Heart left ventricle (tissue), 16 donors: ENCODE measurements at regions not wholly inside any gene's neighbourhood (a gene's known extent, or its start where the extent isn't known, plus 50 kb on each side); places are given as distances from the start of the nearest gene placed in this dataset.

Source experiments
- ATAC-seq, 4 donors: fragments of 200-7000 bp; cut with Tn5 transposase; one replicate each; pipeline ENCODE4 v1.9.1; 2020 to 2022; ENCODE audit warnings: moderate library complexity in 4 of 4, mild to moderate bottlenecking in 3 of 4, moderate number of reproducible peaks in 1 of 4
- DNase-seq, 5 donors: peaks; one replicate each; pipeline ENCODE4 v3.0.0-alpha.2; 2020
- H3K27ac ChIP-seq, 12 donors: fragments of 200-600 bp; sonication (generic) in 4 of 12; one replicate each; pipeline versions ENCODE4 v1.5.0 to v1.8.0; 2016 to 2022; ENCODE audit warnings: mild to moderate bottlenecking in 2 of 12
- H3K27me3 ChIP-seq, 9 donors: fragments of 200-600 bp; sonication (generic) in 2 of 9; one replicate each; pipeline versions ENCODE4 v1.5.1 to v1.8.0; 2016 to 2022; ENCODE audit warnings: mild to moderate bottlenecking in 3 of 9
- H3K36me3 ChIP-seq, 9 donors: fragments of 200-600 bp; sonication (generic) in 2 of 9; one replicate each; pipeline versions ENCODE4 v1.5.0 to v1.8.0; 2018 to 2022; ENCODE audit warnings: mild to moderate bottlenecking in 2 of 9
- H3K4me1 ChIP-seq, 12 donors: fragments of 200-600 bp; sonication (generic) in 4 of 12; one replicate each; pipeline versions ENCODE4 v1.5.0 to v1.8.0; 2016 to 2022; ENCODE audit warnings: mild to moderate bottlenecking in 3 of 12
- H3K4me3 ChIP-seq, 12 donors: fragments of 200-600 bp; sonication (generic) in 4 of 12; one replicate each; pipeline versions ENCODE4 v1.5.0 to v1.8.0; 2017 to 2022; ENCODE audit warnings: mild to moderate bottlenecking in 9 of 12, moderate library complexity in 4 of 12
- H3K9me3 ChIP-seq, 12 donors: fragments of 200-600 bp; sonication (generic) in 4 of 12; one replicate each; pipeline versions ENCODE4 v1.5.0 to v1.8.0; 2016 to 2022; ENCODE audit warnings: mild to moderate bottlenecking in 1 of 12
- POLR2A ChIP-seq, 2 donors: fragments of 450-650 bp; IDR thresholded peaks; one replicate each; pipeline ENCODE4 v1.6.1; 2017; ENCODE audit warnings: antibody characterized with exemption in 2 of 2, mild to moderate bottlenecking in 2 of 2, moderate library complexity in 2 of 2
- WGBS, 4 donors: extraction: QIAGEN DNeasy Blood & Tissue Kit in 2 of 4; methylation state at CpG; one replicate each; pipeline versions ENCODE4 v1.1.5 to v1.1.7; 2013 to 2018; 5-methylcytosine and 5-hydroxymethylcytosine counted together
- intact Hi-C, 10 donors: fragments of 100-400 bp; cut with DNase I; formaldehyde crosslinking; loops; one replicate each; pipeline versions ENCODE4 v1.11.1 to v1.14.2; 2022
- TF ChIP-seq, protein P1 (sequence below), 12 donors: fragments of 200-600 bp; sonication (generic) in 4 of 12; IDR thresholded peaks; one replicate each; pipeline versions ENCODE4 v1.5.0 to v1.8.0; 2018 to 2022; ENCODE audit warnings: antibody characterized with exemption in 12 of 12, mild to moderate bottlenecking in 5 of 12
- donor health status: ischemic (EF 13 %, LVEDD 7.1; RV severe dilation, severe dysfunction).
- donor health status: healthy with polysubstance abuse.
- donor health status: DM: no; HTN: yes; CAD: no.
- donor health status: DM: no; HTN: no; CAD: no.
- donor health status: ischemic (EF 25% LVEDD 6.9; RV normal size, moderate dysfunction).
- donor health status: ischemic (EF 25% LVEDD 5.7; RV mildly dilated, moderate dysfunction).
- donor health status: healthy.
- donor health status: DM: yes; HTN: yes; CAD: no.
- donor health status: ischemic (EF 35%, LVEDD 5.7; RV mildly dilated, moderate dysfunction).
- donor health status: nonischemic (EF 11% LVEDD 7.7; RV severe dilation, severe dysfunction).
- donor health status: DM: yes; HTN: yes; CAD: no.
- donor health status: PGD.
- donor health status: ischemic (EF 29% LVEDD 5.4; RV normal size, mild dysfunction).
- donor health status: nonischemic (EF 23%, LVEDD 6.1; RV moderate dilation, normal function).

DNA sequence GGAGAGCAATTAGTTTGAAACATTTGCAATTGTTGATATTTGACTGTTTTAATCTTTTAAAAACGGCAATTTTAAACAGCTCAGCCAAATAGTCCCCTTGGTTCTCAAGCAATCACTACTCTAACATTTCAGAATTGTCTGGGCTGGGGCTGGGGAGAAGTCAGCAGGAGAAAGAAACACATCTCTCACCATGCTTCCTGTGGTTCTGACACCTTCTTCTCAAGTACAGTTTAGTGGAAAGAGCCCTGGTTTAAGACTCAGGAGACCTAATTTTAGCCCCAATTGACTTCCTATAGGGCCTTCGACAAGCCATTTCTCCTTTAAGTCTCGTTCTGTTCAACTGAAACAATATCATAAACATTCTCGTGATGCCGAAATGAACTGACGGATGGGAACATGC lies 168.4 kb upstream of the CDYL start:
- TF ChIP-seq, protein P1, sequence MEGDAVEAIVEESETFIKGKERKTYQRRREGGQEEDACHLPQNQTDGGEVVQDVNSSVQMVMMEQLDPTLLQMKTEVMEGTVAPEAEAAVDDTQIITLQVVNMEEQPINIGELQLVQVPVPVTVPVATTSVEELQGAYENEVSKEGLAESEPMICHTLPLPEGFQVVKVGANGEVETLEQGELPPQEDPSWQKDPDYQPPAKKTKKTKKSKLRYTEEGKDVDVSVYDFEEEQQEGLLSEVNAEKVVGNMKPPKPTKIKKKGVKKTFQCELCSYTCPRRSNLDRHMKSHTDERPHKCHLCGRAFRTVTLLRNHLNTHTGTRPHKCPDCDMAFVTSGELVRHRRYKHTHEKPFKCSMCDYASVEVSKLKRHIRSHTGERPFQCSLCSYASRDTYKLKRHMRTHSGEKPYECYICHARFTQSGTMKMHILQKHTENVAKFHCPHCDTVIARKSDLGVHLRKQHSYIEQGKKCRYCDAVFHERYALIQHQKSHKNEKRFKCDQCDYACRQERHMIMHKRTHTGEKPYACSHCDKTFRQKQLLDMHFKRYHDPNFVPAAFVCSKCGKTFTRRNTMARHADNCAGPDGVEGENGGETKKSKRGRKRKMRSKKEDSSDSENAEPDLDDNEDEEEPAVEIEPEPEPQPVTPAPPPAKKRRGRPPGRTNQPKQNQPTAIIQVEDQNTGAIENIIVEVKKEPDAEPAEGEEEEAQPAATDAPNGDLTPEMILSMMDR (IDR thresholded peaks at IDR 0.05), result no peak
- no peak for TF ChIP-seq POLR2A (IDR thresholded peaks at IDR 0.05)
- WGBS, 4 donors, result 86 to 87% (median 87%) methylated on average over 6 of the region's 6 CpGs

DNA sequence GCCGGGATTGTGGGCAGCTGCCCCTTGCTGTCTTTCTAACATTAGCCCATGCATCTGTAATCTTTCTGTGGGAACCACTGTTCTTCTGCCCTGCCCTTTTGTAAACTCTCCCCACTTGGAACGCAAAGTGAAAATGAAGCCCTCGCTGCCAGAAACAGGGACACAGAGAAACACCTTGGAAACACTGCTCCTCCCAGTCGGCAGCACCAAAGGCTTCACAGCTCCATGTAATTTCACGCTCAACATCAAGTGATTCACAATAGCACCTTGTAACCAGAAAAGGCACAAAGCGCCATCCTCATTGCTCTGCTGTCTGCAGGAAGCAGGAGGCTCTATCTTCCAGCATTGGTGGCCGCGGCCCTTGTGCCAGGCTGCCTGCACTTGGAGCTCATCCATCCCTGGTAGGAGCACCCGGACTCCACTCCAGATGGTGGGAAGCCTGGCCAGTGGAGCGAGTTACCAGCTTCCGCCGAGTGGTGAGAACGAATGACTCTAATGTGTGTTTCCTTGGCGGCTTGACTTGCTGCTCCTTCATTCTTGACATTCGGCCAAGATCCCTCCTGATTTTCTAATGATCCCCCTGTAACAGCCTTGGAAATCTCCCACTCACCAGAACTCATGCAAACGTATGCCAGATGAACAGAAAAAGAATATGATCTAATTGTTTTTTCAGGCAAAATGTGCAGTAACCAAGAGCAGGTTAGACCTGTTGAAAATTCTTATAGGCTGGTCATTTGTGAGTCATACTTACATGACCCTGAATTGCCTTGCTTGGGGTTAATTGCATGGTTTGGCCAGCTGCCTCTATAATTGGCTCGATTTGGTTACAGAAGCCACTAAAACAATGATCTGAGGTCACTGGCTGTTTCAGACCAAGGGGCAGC lies 169.1 kb upstream of the CDYL start:
- H3K36me3 ChIP-seq, result no peaks in the 10 kb centered on the region
- DNase-seq (no peak), ATAC-seq (peak in 1 of 4 donors; percentile 21)
- no peak overlapping the region for H3K4me3 ChIP-seq
- TF ChIP-seq, protein P1 (IDR thresholded peaks at IDR 0.05), result no peak
- no peak for TF ChIP-seq POLR2A (IDR thresholded peaks at IDR 0.05)
- no peaks in the 10 kb centered on the region for H3K27me3 ChIP-seq
- intact Hi-C loops, result no loop called here
- H3K9me3 ChIP-seq, result no peaks in the 10 kb centered on the region
- H3K4me1 ChIP-seq, result peaks cover 0 to 36% (median 13%) of the 10 kb centered on the region in 12 donors
- WGBS, 4 donors, result 42 to 76% (median 67%) methylated on average over 17 of the region's 17 CpGs
- H3K27ac ChIP-seq, result no peak overlapping the region

More for the DNA sequence above, 168.4 kb upstream of the CDYL start:
- DNase-seq (no peak), ATAC-seq (no peak)
- H3K9me3 ChIP-seq, result no peaks in the 10 kb centered on the region
- no peaks in the 10 kb centered on the region for H3K27me3 ChIP-seq
- peaks cover 0 to 42% (median 16%) of the 10 kb centered on the region in 12 donors for H3K4me1 ChIP-seq
- no peak overlapping the region for H3K27ac ChIP-seq
- no peak overlapping the region for H3K4me3 ChIP-seq
- no peaks in the 10 kb centered on the region for H3K36me3 ChIP-seq
- intact Hi-C loops, result no loop called here

DNA sequence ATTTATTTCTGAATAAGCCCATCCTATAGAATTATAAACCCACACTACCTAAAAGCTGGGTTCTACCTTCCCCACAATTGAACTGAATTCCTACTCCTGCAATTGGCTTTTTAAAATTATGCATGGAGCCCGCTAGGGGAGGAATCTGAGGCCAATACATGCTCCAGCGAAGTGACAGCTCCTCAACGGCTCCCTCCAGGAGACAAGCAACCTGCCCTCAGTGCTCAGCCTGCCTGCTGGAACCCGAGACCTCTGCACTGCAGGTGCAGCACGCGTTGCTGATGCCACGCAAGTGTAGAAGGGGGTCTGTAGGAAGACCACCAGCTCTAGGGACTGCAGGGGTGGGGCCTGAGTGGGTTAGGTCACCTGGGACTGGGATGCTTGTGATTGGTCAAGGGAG lies 170.2 kb upstream of the CDYL start:
- 92 to 98% (median 95%) methylated on average over 7 of the region's 7 CpGs for WGBS, 4 donors
- ATAC-seq (no peak), DNase-seq (no peak)
- H3K36me3 ChIP-seq, result no peaks in the 10 kb centered on the region
- no peaks in the 10 kb centered on the region for H3K9me3 ChIP-seq
- no peaks in the 10 kb centered on the region for H3K27me3 ChIP-seq
- H3K27ac ChIP-seq, result no peak overlapping the region
- peaks cover 0 to 36% (median 13%) of the 10 kb centered on the region in 12 donors for H3K4me1 ChIP-seq
- no peak overlapping the region for H3K4me3 ChIP-seq
- intact Hi-C loops, result no loop called here
- TF ChIP-seq, protein P1 (IDR thresholded peaks at IDR 0.05), result no peak
- TF ChIP-seq POLR2A (IDR thresholded peaks at IDR 0.05), result no peak

- Histone ChIP-seq H3K27ac (no peak overlapping the region), H3K4me1 (peaks cover 0 to 25% (median 5%) of the 10 kb centered on the region in 12 donors), H3K9me3 (no peaks in the 10 kb centered on the region), H3K36me3 (no peaks in the 10 kb centered on the region), H3K27me3 (no peaks in the 10 kb centered on the region), H3K4me3 (no peak overlapping the region)
- intact Hi-C loops, result no loop called here
- TF ChIP-seq, protein P1 (IDR thresholded peaks at IDR 0.05), result no peak
- no peak for TF ChIP-seq POLR2A (IDR thresholded peaks at IDR 0.05)
- WGBS, 4 donors, result 0 to 96% (median 43%) methylated on average over 1 of the region's 1 CpG
- ATAC-seq (no peak), DNase-seq (no peak)
Observed at GRCh38 chr6:4603856-4604369, 172.3 kb upstream of the CDYL start.
